ENCODE measurements at regions not wholly inside any gene's neighbourhood (a gene's known extent, or its start where the extent isn't known, plus 50 kb on each side); places are given as distances from the start of the nearest gene placed in this dataset.
A peak's percentile ranks its signal among the peaks of the same experiment; 100 is the strongest.

GRCh38 chr13:107736170-107736569, 479.2 kb downstream of the LIG4 start:
- no peak for DNase-seq

- DNase-seq = peak; percentile 68
Observed at GRCh38 chr13:107734891-107735625, 480.3 kb downstream of the LIG4 start.

GRCh38 chr13:107733276-107733675, 482.1 kb downstream of the LIG4 start:
- no peak for DNase-seq

GRCh38 chr13:107730813-107731212, 484.5 kb downstream of the LIG4 start:
- no peak for DNase-seq

GRCh38 chr13:107721125-107721869, 494.0 kb downstream of the LIG4 start:
- DNase-seq = no peak

GRCh38 chr13:107716741-107717140, 498.6 kb downstream of the LIG4 start:
- DNase-seq = no peak

GRCh38 chr13:107716241-107716640, 499.1 kb downstream of the LIG4 start:
- DNase-seq = no peak

GRCh38 chr13:107715496-107715895, 499.8 kb downstream of the LIG4 start:
- no peak for DNase-seq

- no peak for DNase-seq
Observed at GRCh38 chr13:107713314-107713713, 502.0 kb downstream of the LIG4 start.

- DNase-seq = no peak
Observed at GRCh38 chr13:107712145-107712860, 503.0 kb downstream of the LIG4 start.

GRCh38 chr13:107690181-107690580, 525.2 kb downstream of the LIG4 start:
- DNase-seq = no peak

- no peak for DNase-seq
Observed at GRCh38 chr13:107685876-107686275, 529.5 kb downstream of the LIG4 start.

- DNase-seq = no peak
Observed at GRCh38 chr13:107681600-107681999, 533.7 kb downstream of the LIG4 start.

- DNase-seq = peak; percentile 38
Observed at GRCh38 chr13:107680115-107680514, 535.2 kb downstream of the LIG4 start.

- no peak for DNase-seq
Observed at GRCh38 chr13:107678075-107678689, 537.2 kb downstream of the LIG4 start.

GRCh38 chr13:107675847-107676550, 539.3 kb downstream of the LIG4 start:
- no peak for DNase-seq

- DNase-seq = no peak
Observed at GRCh38 chr13:107669391-107669993, 545.8 kb downstream of the LIG4 start.

GRCh38 chr13:107665926-107666458, 549.3 kb downstream of the LIG4 start:
- no peak for DNase-seq

- no peak for DNase-seq
Observed at GRCh38 chr13:107650081-107650701, 565.1 kb downstream of the LIG4 start.

GRCh38 chr13:107649079-107649478, 566.3 kb downstream of the LIG4 start:
- DNase-seq = no peak

GRCh38 chr13:107644136-107644535, 571.2 kb downstream of the LIG4 start:
- no peak for DNase-seq
